Astrocyte (in vitro differentiated cells and primary cell): ENCODE measurements at regions not wholly inside any gene's neighbourhood (a gene's known extent, or its start where the extent isn't known, plus 50 kb on each side); places are given as distances from the start of the nearest gene placed in this dataset.
A peak's percentile ranks its signal among the peaks of the same experiment; 100 is the strongest.

Source experiments
- DNase-seq: peaks from one replicate; pipeline ENCODE4 v3.0.0-alpha.2; 2010; ENCODE audit warnings: low read depth
- FAIRE-seq: peaks from 2 replicates; lab custom pipeline; 2011; peaks lifted over from hg19 to GRCh38; lab: Jason Lieb, UNC
- H2AFZ ChIP-seq: 2 replicates; pipeline ENCODE4 v1.6.0; 2012; ENCODE audit warnings: low read depth, low read length, inconsistent platforms
- H3K27ac ChIP-seq: 2 replicates; pipeline ENCODE4 v1.5.1; 2011; ENCODE audit warnings: low read depth, low read length, inconsistent platforms
- H3K27me3 ChIP-seq: 2 replicates; pipeline ENCODE4 v1.6.0; 2011; ENCODE audit warnings: low read length, inconsistent platforms; ENCODE audit not compliant: insufficient read depth
- H3K36me3 ChIP-seq: 2 replicates; pipeline ENCODE4 v1.5.1; 2011; ENCODE audit warnings: low read length, inconsistent platforms; ENCODE audit not compliant: insufficient read depth
- H3K4me1 ChIP-seq: 2 replicates; pipeline ENCODE4 v1.5.1; 2011; ENCODE audit warnings: low read length, inconsistent platforms; ENCODE audit not compliant: insufficient read depth
- H3K4me2 ChIP-seq: 2 replicates; pipeline ENCODE4 v1.6.0; 2012; ENCODE audit warnings: low read length, inconsistent platforms
- H3K4me3 ChIP-seq: 2 replicates; pipeline ENCODE4 v1.5.1; 2011; ENCODE audit warnings: low read depth, mild to moderate bottlenecking, low read length, inconsistent platforms; ENCODE audit not compliant: insufficient read depth
- H3K79me2 ChIP-seq: 2 replicates; pipeline ENCODE4 v1.6.0; 2012; ENCODE audit warnings: mild to moderate bottlenecking, low read length, inconsistent platforms; ENCODE audit not compliant: insufficient read depth
- H3K9ac ChIP-seq: 2 replicates; pipeline ENCODE4 v1.6.0; 2012; ENCODE audit warnings: mild to moderate bottlenecking, low read length, inconsistent platforms
- H3K9me3 ChIP-seq: 2 replicates; pipeline ENCODE4 v1.5.1; 2012; ENCODE audit warnings: low read depth, mild to moderate bottlenecking, low read length, inconsistent platforms; ENCODE audit not compliant: insufficient read depth
- H4K20me1 ChIP-seq: 2 replicates; pipeline ENCODE4 v1.6.0; 2012; ENCODE audit warnings: low read length, inconsistent platforms; ENCODE audit not compliant: insufficient read depth
- H3K27ac Mint-ChIP-seq: one replicate; pipeline ENCODE4 v1.8.0; 2021; ENCODE audit warnings: mild to moderate bottlenecking, mixed read lengths; ENCODE audit not compliant: unreplicated experiment
- H3K27me3 Mint-ChIP-seq: one replicate; pipeline ENCODE4 v1.8.0; 2021; ENCODE audit warnings: low read depth, mixed read lengths; ENCODE audit not compliant: unreplicated experiment
- H3K36me3 Mint-ChIP-seq: one replicate; pipeline ENCODE4 v1.8.0; 2021; ENCODE audit warnings: low read depth, mixed read lengths; ENCODE audit not compliant: unreplicated experiment
- H3K4me1 Mint-ChIP-seq: one replicate; pipeline ENCODE4 v1.8.0; 2021; ENCODE audit warnings: low read depth, mixed read lengths; ENCODE audit not compliant: unreplicated experiment
- H3K4me3 Mint-ChIP-seq: one replicate; pipeline ENCODE4 v1.8.0; 2021; ENCODE audit warnings: mild to moderate bottlenecking, moderate library complexity, mixed read lengths; ENCODE audit not compliant: unreplicated experiment
- H3K9me3 Mint-ChIP-seq: one replicate; pipeline ENCODE4 v1.8.0; 2021; ENCODE audit warnings: mild to moderate bottlenecking, mixed read lengths; ENCODE audit not compliant: unreplicated experiment
- CTCF ChIP-seq: IDR thresholded peaks from 2 replicates; pipeline ENCODE4 v1.5.1; 2011; ENCODE audit warnings: low read depth, mild to moderate bottlenecking, inconsistent platforms, low read length, moderate library complexity; ENCODE audit not compliant: insufficient read depth
- EZH2 ChIP-seq: IDR thresholded peaks from 2 replicates; pipeline ENCODE4 v1.6.1; 2012; ENCODE audit warnings: mild to moderate bottlenecking, low read length, inconsistent platforms; ENCODE audit not compliant: insufficient read depth

- Mint-ChIP-seq H3K4me1 (peaks cover 13% of the 10 kb centered on the region), H3K27ac (no peak overlapping the region)
Measured at GRCh38 chr6:142679907-142680700, 264.9 kb downstream of the HIVEP2 start.

GRCh38 chr6:142681099-142681498 lies 263.9 kb downstream of the HIVEP2 start:
- Mint-ChIP-seq H3K4me1 (peaks cover 17% of the 10 kb centered on the region), H3K4me3 (no peak overlapping the region), H3K27ac (no peak overlapping the region), H3K9me3 (peaks cover 2% of the 10 kb centered on the region), H3K27me3 (peaks cover 9% of the 10 kb centered on the region), H3K36me3 (no peaks in the 10 kb centered on the region)
- DNase-seq (no peak), FAIRE-seq (no peak)
- TF ChIP-seq CTCF: no peak
- TF ChIP-seq EZH2: no peak
- Histone ChIP-seq H2AFZ (no peak overlapping the region), H3K27me3 (no peaks in the 10 kb centered on the region), H3K36me3 (no peaks in the 10 kb centered on the region), H3K79me2 (no peaks in the 10 kb centered on the region), H3K4me3 (no peak overlapping the region), H3K9me3 (no peaks in the 10 kb centered on the region), H3K4me1 (peaks cover 3% of the 10 kb centered on the region), H4K20me1 (no peaks in the 10 kb centered on the region), H3K9ac (no peak overlapping the region), H3K4me2 (no peak overlapping the region), H3K27ac (no peak overlapping the region)

More at GRCh38 chr6:142679907-142680700, 264.9 kb downstream of the HIVEP2 start:
- DNase-seq (peak; percentile 55), FAIRE-seq (no peak)
- TF ChIP-seq EZH2 (no peak), CTCF (no peak)
- H3K27ac ChIP-seq: no peak overlapping the region
- no peaks in the 10 kb centered on the region for H3K9me3 ChIP-seq
- no peak overlapping the region for H3K9ac ChIP-seq
- H3K4me1 ChIP-seq: peaks cover 3% of the 10 kb centered on the region
- H3K4me3 ChIP-seq: no peak overlapping the region
- peak overlapping the region; percentile 18 for H3K4me2 ChIP-seq
- H2AFZ ChIP-seq: no peak overlapping the region
- no peaks in the 10 kb centered on the region for H4K20me1 ChIP-seq
- H3K4me3 Mint-ChIP-seq: no peak overlapping the region
- no peaks in the 10 kb centered on the region for H3K27me3 ChIP-seq
- H3K9me3 Mint-ChIP-seq: peaks cover 2% of the 10 kb centered on the region
- no peaks in the 10 kb centered on the region for H3K79me2 ChIP-seq
- no peaks in the 10 kb centered on the region for H3K36me3 ChIP-seq
- H3K36me3 Mint-ChIP-seq: no peaks in the 10 kb centered on the region
- H3K27me3 Mint-ChIP-seq: peaks cover 13% of the 10 kb centered on the region

- Histone ChIP-seq H3K27me3 (no peaks in the 10 kb centered on the region), H3K9me3 (no peaks in the 10 kb centered on the region), H3K4me3 (no peak overlapping the region), H4K20me1 (no peaks in the 10 kb centered on the region), H3K79me2 (no peaks in the 10 kb centered on the region), H3K36me3 (no peaks in the 10 kb centered on the region), H3K4me2 (no peak overlapping the region), H2AFZ (no peak overlapping the region), H3K27ac (no peak overlapping the region), H3K4me1 (peaks cover 3% of the 10 kb centered on the region), H3K9ac (no peak overlapping the region)
- Mint-ChIP-seq H3K36me3 (no peaks in the 10 kb centered on the region), H3K4me1 (peaks cover 24% of the 10 kb centered on the region), H3K27me3 (peaks cover 2% of the 10 kb centered on the region), H3K4me3 (no peak overlapping the region), H3K27ac (no peak overlapping the region), H3K9me3 (peaks cover 2% of the 10 kb centered on the region)
- TF ChIP-seq CTCF: no peak
- FAIRE-seq (no peak), DNase-seq (no peak)
Measured at GRCh38 chr6:142682985-142683384, 262.0 kb downstream of the HIVEP2 start.
